AG09309 (cell line): ENCODE measurements at regions not wholly inside any gene's neighbourhood (a gene's known extent, or its start where the extent isn't known, plus 50 kb on each side); places are given as distances from the start of the nearest gene placed in this dataset.

Experiments
- DNase-seq: peaks from one replicate; pipeline ENCODE4 v3.0.0-alpha.2; 2010; ENCODE audit warnings: low read depth
- H3K4me3 ChIP-seq: 2 replicates; pipeline ENCODE4 v1.5.1; 2011; ENCODE audit warnings: mild to moderate bottlenecking, low read depth, low read length, moderate library complexity; ENCODE audit not compliant: control insufficient read depth
- CTCF ChIP-seq: IDR thresholded peaks from 2 replicates; pipeline ENCODE4 v1.5.1; 2011; ENCODE audit warnings: mild to moderate bottlenecking, low read depth, low read length, inconsistent platforms; ENCODE audit not compliant: insufficient read depth, control insufficient read depth; ENCODE audit errors: missing control alignments

GRCh38 chr22:46094676-46095075, 55.6 kb upstream of the PPARA start:
- no peak for TF ChIP-seq CTCF
- H3K4me3 ChIP-seq: no peak overlapping the region
- no peak for DNase-seq

- H3K4me3 ChIP-seq: no peak overlapping the region
- TF ChIP-seq CTCF: no peak
- no peak for DNase-seq
These were observed 54.3 kb upstream of the PPARA start for GRCh38 chr22:46096051-46096450.

GRCh38 chr22:46096706-46097230, 53.6 kb upstream of the PPARA start:
- H3K4me3 ChIP-seq: no peak overlapping the region
- no peak for DNase-seq
- TF ChIP-seq CTCF: no peak

GRCh38 chr22:46097268-46097900, 52.9 kb upstream of the PPARA start:
- no peak for TF ChIP-seq CTCF
- no peak overlapping the region for H3K4me3 ChIP-seq
- DNase-seq: no peak

GRCh38 chr22:46098525-46099475, 51.5 kb upstream of the PPARA start:
- H3K4me3 ChIP-seq: no peak overlapping the region
- no peak for TF ChIP-seq CTCF
- DNase-seq: no peak

- TF ChIP-seq CTCF: no peak
- DNase-seq: no peak
- no peak overlapping the region for H3K4me3 ChIP-seq
These were observed 50.6 kb upstream of the PPARA start for GRCh38 chr22:46099740-46100139.
